ENCODE measurements at regions not wholly inside any gene's neighbourhood (a gene's known extent, or its start where the extent isn't known, plus 50 kb on each side); places are given as distances from the start of the nearest gene placed in this dataset.
"Not testable (repeated sequence)": the region's sequence is repeated elsewhere in the genome, so short reads cannot be mapped to it uniquely, and the experiment has no call there.

- no peak for DNase-seq
Measured at GRCh38 chr5:82639393-82640144, 361.4 kb upstream of the RPS23 start.

GRCh38 chr5:82636591-82636990 is 358.4 kb upstream of the RPS23 start:
- no peak for DNase-seq

- no peak for DNase-seq
Measured at GRCh38 chr5:82635561-82636288, 357.6 kb upstream of the RPS23 start.

- DNase-seq, result no peak
Measured at GRCh38 chr5:82628364-82628910, 350.3 kb upstream of the RPS23 start.

GRCh38 chr5:82626905-82627591 is 348.9 kb upstream of the RPS23 start:
- DNase-seq, result not testable (repeated sequence)

- not testable (repeated sequence) for DNase-seq
Measured at GRCh38 chr5:82626012-82626411, 347.9 kb upstream of the RPS23 start.

- DNase-seq, result no peak
Measured at GRCh38 chr5:82624062-82624461, 345.9 kb upstream of the RPS23 start.

GRCh38 chr5:82622711-82623514 is 344.8 kb upstream of the RPS23 start:
- no peak for DNase-seq

GRCh38 chr5:82622205-82622604 is 344.1 kb upstream of the RPS23 start:
- DNase-seq, result no peak

GRCh38 chr5:82620957-82621600 is 342.9 kb upstream of the RPS23 start:
- DNase-seq, result no peak

- no peak for DNase-seq
Measured at GRCh38 chr5:82619097-82619496, 340.9 kb upstream of the RPS23 start.

GRCh38 chr5:82614706-82615105 is 336.6 kb upstream of the RPS23 start:
- no peak for DNase-seq

GRCh38 chr5:82613891-82614290 is 335.7 kb upstream of the RPS23 start:
- no peak for DNase-seq

GRCh38 chr5:82610686-82611085 is 332.5 kb upstream of the RPS23 start:
- DNase-seq, result no peak

GRCh38 chr5:82605441-82605973 is 327.4 kb upstream of the RPS23 start:
- DNase-seq, result no peak

- no peak for DNase-seq
Measured at GRCh38 chr5:82603033-82603987, 325.2 kb upstream of the RPS23 start.

- DNase-seq, result no peak
Measured at GRCh38 chr5:82601861-82602260, 323.7 kb upstream of the RPS23 start.

- DNase-seq, result no peak
Measured at GRCh38 chr5:82601077-82601476, 322.9 kb upstream of the RPS23 start.

- no peak for DNase-seq
Measured at GRCh38 chr5:82599692-82600091, 321.5 kb upstream of the RPS23 start.

GRCh38 chr5:82599030-82599429 is 320.9 kb upstream of the RPS23 start:
- no peak for DNase-seq

GRCh38 chr5:82597437-82597836 is 319.3 kb upstream of the RPS23 start:
- no peak for DNase-seq
